ENCODE measurements at regions not wholly inside any gene's neighbourhood (a gene's known extent, or its start where the extent isn't known, plus 50 kb on each side); places are given as distances from the start of the nearest gene placed in this dataset.
"Not testable (repeated sequence)": the region's sequence is repeated elsewhere in the genome, so short reads cannot be mapped to it uniquely, and the experiment has no call there.

DNA sequence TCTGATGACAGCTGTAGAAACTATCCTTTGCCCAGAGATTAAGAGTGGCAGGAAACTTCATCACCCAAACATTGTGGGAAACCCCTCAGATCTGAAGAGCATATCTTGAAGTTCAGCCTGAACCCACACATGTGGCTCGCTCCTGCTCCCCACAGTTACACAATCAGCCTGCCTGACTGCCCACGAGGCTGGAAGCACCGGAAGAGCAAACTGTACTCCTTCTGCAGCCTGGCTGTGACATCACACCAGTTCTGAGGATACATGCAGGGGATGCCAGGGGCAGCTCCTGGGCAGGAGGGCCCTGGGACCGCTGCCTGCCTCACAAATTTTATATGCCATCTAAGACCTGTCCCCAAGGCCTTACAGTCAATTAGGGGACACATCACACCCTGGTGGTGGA lies 444.4 kb downstream of the BUD13 start:
- Mint-ChIP-seq H3K36me3 (ENCODE audit: unreplicated experiment) (peaks cover 11% of the 10 kb centered on the region), H3K4me3 (ENCODE audit: unreplicated experiment) (no peak overlapping the region), H3K27ac (ENCODE audit: unreplicated experiment) (no peak overlapping the region), H3K9me3 (ENCODE audit: unreplicated experiment) (peaks cover under 1% of the 10 kb centered on the region), H3K4me1 (ENCODE audit: low read depth, unreplicated experiment) (peaks cover under 1% of the 10 kb centered on the region), H3K27me3 (ENCODE audit: unreplicated experiment) (peaks cover 1% of the 10 kb centered on the region)
- no peak for DNase-seq
- TF ChIP-seq, protein P1, sequence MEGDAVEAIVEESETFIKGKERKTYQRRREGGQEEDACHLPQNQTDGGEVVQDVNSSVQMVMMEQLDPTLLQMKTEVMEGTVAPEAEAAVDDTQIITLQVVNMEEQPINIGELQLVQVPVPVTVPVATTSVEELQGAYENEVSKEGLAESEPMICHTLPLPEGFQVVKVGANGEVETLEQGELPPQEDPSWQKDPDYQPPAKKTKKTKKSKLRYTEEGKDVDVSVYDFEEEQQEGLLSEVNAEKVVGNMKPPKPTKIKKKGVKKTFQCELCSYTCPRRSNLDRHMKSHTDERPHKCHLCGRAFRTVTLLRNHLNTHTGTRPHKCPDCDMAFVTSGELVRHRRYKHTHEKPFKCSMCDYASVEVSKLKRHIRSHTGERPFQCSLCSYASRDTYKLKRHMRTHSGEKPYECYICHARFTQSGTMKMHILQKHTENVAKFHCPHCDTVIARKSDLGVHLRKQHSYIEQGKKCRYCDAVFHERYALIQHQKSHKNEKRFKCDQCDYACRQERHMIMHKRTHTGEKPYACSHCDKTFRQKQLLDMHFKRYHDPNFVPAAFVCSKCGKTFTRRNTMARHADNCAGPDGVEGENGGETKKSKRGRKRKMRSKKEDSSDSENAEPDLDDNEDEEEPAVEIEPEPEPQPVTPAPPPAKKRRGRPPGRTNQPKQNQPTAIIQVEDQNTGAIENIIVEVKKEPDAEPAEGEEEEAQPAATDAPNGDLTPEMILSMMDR (IDR thresholded peaks at IDR 0.05; ENCODE audit: partially characterized antibody, unreplicated experiment): no peak

DNA sequence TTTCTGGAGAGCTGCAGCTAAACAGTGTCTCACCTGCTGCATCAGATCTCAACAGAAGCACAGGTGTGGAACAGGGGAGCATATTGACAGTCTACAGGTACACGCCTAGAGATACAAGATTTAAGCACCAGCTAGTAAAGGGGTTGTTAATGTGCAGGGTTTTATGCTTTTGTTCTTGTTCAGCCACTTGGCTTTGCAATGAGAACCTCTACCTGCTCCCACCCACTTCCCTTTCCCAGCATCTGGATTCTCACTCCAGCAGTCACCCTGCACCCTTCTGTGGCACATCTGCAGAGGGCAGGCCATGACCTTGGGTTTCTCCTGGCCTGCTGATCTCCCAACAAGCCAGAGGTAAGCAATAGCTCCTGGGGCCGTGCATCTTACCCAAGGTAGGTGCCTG lies 446.6 kb downstream of the BUD13 start:
- Mint-ChIP-seq H3K27me3 (ENCODE audit: unreplicated experiment) (peaks cover 1% of the 10 kb centered on the region), H3K36me3 (ENCODE audit: unreplicated experiment) (peaks cover 13% of the 10 kb centered on the region), H3K4me1 (ENCODE audit: low read depth, unreplicated experiment) (peaks cover 7% of the 10 kb centered on the region), H3K9me3 (ENCODE audit: unreplicated experiment) (peaks cover 2% of the 10 kb centered on the region), H3K4me3 (ENCODE audit: unreplicated experiment) (no peak overlapping the region), H3K27ac (ENCODE audit: unreplicated experiment) (no peak overlapping the region)
- TF ChIP-seq, protein P1 (IDR thresholded peaks at IDR 0.05; ENCODE audit: partially characterized antibody, unreplicated experiment): no peak
- no peak for DNase-seq

DNA sequence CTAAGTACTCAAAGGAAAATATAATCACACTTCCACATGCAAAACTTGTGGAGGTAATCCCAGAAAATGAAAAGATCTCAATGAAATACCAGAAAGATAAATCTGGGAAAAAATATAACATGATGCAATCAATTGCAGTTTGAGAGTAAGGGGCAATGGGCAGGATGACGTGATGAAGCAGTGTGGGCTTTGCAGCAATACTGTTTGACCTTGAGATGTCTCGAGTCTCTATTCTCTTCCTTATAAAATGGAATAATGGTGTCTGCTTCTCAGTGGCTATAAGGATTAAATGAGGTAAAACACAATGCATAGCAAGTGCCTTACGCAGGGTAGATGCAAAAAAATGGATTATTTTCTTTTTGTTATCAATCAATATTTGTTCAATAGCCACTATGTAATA lies 447.5 kb downstream of the BUD13 start:
- H3K9me3 Mint-ChIP-seq (ENCODE audit: unreplicated experiment): peaks cover 4% of the 10 kb centered on the region
- H3K36me3 Mint-ChIP-seq (ENCODE audit: unreplicated experiment): peaks cover 22% of the 10 kb centered on the region
- H3K27ac Mint-ChIP-seq (ENCODE audit: unreplicated experiment): no peak overlapping the region
- H3K4me3 Mint-ChIP-seq (ENCODE audit: unreplicated experiment): no peak overlapping the region
- no peak for DNase-seq
- peaks cover 7% of the 10 kb centered on the region for H3K4me1 Mint-ChIP-seq (ENCODE audit: low read depth, unreplicated experiment)
- TF ChIP-seq, protein P1 (IDR thresholded peaks at IDR 0.05; ENCODE audit: partially characterized antibody, unreplicated experiment): no peak
- peaks cover 1% of the 10 kb centered on the region for H3K27me3 Mint-ChIP-seq (ENCODE audit: unreplicated experiment)

DNA sequence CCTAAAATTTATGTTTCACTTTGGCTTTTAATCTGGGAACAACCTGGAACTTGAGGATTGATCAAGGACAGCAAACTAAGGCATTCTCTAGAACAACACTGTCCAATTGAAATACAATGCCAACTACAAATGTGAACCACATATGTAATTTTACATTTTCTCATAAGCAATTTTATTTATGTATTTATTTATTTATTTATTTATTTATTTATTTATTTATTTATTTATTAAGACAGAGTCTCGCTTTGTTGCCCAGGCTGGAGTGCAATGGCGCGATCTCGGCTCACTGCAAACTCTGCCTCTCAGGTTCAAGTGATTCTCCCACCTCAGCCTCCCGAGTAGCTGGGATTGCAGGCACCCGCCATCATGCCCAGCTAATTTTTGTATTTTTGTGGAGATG lies 448.7 kb downstream of the BUD13 start:
- H3K4me3 Mint-ChIP-seq (ENCODE audit: unreplicated experiment): not testable (repeated sequence)
- H3K36me3 Mint-ChIP-seq (ENCODE audit: unreplicated experiment): peaks cover 22% of the 10 kb centered on the region

DNA sequence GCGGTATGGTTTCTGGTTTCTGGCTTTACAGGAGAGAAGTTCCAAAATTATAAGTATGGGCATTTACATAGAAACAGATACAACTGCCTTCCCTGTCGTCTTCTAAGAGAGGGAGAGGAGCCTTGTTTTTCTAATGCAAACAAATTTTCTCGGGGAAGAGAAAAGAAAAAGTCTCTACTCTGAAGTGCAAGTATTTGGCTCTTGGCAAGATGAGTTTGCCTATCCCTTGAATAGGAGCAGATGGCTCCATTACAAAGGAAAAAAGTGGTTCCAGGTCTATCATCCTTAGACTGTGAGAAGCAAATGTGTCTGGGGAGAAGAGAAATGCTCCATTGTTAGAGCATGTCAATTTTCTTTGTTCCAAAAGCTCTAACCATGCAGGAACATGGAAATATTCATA lies 455.6 kb downstream of the BUD13 start:
- TF ChIP-seq, protein P1 (IDR thresholded peaks at IDR 0.05; ENCODE audit: partially characterized antibody, unreplicated experiment): no peak
- Mint-ChIP-seq H3K36me3 (ENCODE audit: unreplicated experiment) (peaks cover 15% of the 10 kb centered on the region), H3K4me3 (ENCODE audit: unreplicated experiment) (no peak overlapping the region), H3K9me3 (ENCODE audit: unreplicated experiment) (peaks cover 6% of the 10 kb centered on the region), H3K27me3 (ENCODE audit: unreplicated experiment) (no peaks in the 10 kb centered on the region), H3K27ac (ENCODE audit: unreplicated experiment) (peak overlapping the region; percentile 75), H3K4me1 (ENCODE audit: low read depth, unreplicated experiment) (peaks cover under 1% of the 10 kb centered on the region)
- DNase-seq: no peak

More for the DNA sequence above, 448.7 kb downstream of the BUD13 start:
- not testable (repeated sequence) for H3K4me1 Mint-ChIP-seq (ENCODE audit: low read depth, unreplicated experiment); H3K9me3 Mint-ChIP-seq (ENCODE audit: unreplicated experiment); H3K27me3 Mint-ChIP-seq (ENCODE audit: unreplicated experiment); H3K27ac Mint-ChIP-seq (ENCODE audit: unreplicated experiment); DNase-seq

DNA sequence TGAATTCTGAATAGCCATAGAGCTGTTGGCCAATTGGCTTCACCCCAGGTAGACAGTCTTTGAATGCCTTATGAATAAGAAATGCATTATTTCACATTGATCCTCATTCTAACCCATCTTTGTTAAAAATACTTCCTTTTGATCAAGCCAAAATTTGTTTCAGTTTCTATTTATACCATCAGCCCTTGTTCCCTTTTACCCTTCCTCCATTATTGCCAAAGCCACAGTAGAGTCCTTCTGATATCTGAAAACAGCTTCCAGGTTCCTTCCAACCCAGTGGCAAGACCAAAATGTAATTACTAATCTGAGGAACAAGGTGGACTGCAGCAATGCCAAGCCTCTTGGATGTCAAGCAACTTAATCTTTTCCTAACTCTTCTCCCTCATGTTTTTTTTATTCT lies 458.8 kb downstream of the BUD13 start:
- TF ChIP-seq, protein P1 (IDR thresholded peaks at IDR 0.05; ENCODE audit: partially characterized antibody, unreplicated experiment): no peak
- Mint-ChIP-seq H3K36me3 (ENCODE audit: unreplicated experiment) (peaks cover 4% of the 10 kb centered on the region), H3K4me3 (ENCODE audit: unreplicated experiment) (no peak overlapping the region), H3K27me3 (ENCODE audit: unreplicated experiment) (no peaks in the 10 kb centered on the region), H3K4me1 (ENCODE audit: low read depth, unreplicated experiment) (peaks cover 8% of the 10 kb centered on the region), H3K9me3 (ENCODE audit: unreplicated experiment) (peaks cover 7% of the 10 kb centered on the region), H3K27ac (ENCODE audit: unreplicated experiment) (no peak overlapping the region)
- DNase-seq: no peak
